ENCODE measurements at regions not wholly inside any gene's neighbourhood (a gene's known extent, or its start where the extent isn't known, plus 50 kb on each side); places are given as distances from the start of the nearest gene placed in this dataset.

DNA sequence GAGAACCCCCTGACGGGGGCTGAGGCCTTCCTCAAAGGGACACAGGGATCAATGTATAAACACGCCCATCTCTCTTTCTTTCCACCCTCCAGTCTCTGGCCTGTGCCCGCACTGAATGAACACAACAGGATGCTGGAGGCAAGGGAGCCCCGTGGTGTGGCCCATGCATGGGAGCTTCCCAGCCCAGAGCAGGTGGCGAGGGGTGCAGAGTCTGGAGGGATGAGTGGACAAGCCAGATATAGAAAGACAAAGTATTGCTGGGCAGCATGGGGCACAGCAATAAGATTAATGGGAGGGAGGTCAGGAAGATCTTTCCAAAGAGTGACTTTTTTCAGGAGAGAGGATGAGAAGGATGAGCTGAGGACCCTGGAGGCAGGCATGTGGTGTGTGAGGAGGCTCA is 103.7 kb downstream of the C5orf15 start:
- Histone ChIP-seq H3K9ac (ENCODE audit: control insufficient read depth, extremely low read depth, insufficient read depth, low read length) (no peak overlapping the region), H3K4me3 (ENCODE audit: control insufficient read depth in 2 of 3, extremely low read depth in 1 of 3, insufficient read depth in 2 of 3, low read depth in 1 of 3, low read length in 3 of 3) (no peak overlapping the region), H3K4me2 (ENCODE audit: control insufficient read depth, extremely low read depth, insufficient read depth, low read depth, low read length) (no peak overlapping the region), H3K79me2 (ENCODE audit: control insufficient read depth, insufficient read depth, low read length) (no peaks in the 10 kb centered on the region), H2AFZ (ENCODE audit: control insufficient read depth, low read length) (no peak overlapping the region), H3K9me1 (ENCODE audit: control insufficient read depth, extremely low read depth, insufficient read depth, low read length) (no peaks in the 10 kb centered on the region), H3K27me3 (ENCODE audit: control insufficient read depth, extremely low read depth, insufficient read depth, low read length) (peaks cover 40% of the 10 kb centered on the region), H3K9me3 (ENCODE audit: control insufficient read depth, low read depth, low read length) (no peaks in the 10 kb centered on the region), H3K4me1 (ENCODE audit: control insufficient read depth, extremely low read depth, insufficient read depth, low read length) (peaks cover 8% of the 10 kb centered on the region), H4K20me1 (ENCODE audit: control insufficient read depth, extremely low read depth, insufficient read depth, low read length) (no peaks in the 10 kb centered on the region), H3K27ac (ENCODE audit: control insufficient read depth, insufficient read depth, low read length) (no peak overlapping the region), H3K36me3 (ENCODE audit: control insufficient read depth in 2 of 2, extremely low read depth in 1 of 2, insufficient read depth in 2 of 2, low read length in 2 of 2) (no peaks in the 10 kb centered on the region)
- FAIRE-seq, result no peak
- TF ChIP-seq EZH2 (IDR thresholded peaks at IDR 0.05; ENCODE audit: low read length) (no peak), CTCF (optimal IDR thresholded peaks at IDR 0.05 in 1 of 3, IDR thresholded peaks at IDR 0.05 in 1 of 3, conservative IDR thresholded peaks at IDR 0.05 in 1 of 3; ENCODE audit: extremely low read depth in 1 of 3, insufficient read depth in 2 of 3, low read length in 3 of 3) (no peak)
- no peak for DNase-seq (ENCODE audit: low read depth, low spot score)
- dilution Hi-C loops (cut with MboI; ENCODE audit: extremely low pct_ligation_motif_present, low sequenced_read_pairs), result loop anchor here (5.0 kb wide), 1 partner anchor 62 kb away; no protein-coding TSS in a partner anchor

GRCh38 chr5:133863857-133864585 is 104.4 kb downstream of the C5orf15 start:
- Histone ChIP-seq H3K79me2 (ENCODE audit: control insufficient read depth, insufficient read depth, low read length) (no peaks in the 10 kb centered on the region), H3K4me3 (ENCODE audit: control insufficient read depth in 2 of 3, extremely low read depth in 1 of 3, insufficient read depth in 2 of 3, low read depth in 1 of 3, low read length in 3 of 3) (no peak overlapping the region), H3K9me3 (ENCODE audit: control insufficient read depth, low read depth, low read length) (no peaks in the 10 kb centered on the region), H3K27ac (ENCODE audit: control insufficient read depth, insufficient read depth, low read length) (no peak overlapping the region), H3K36me3 (ENCODE audit: control insufficient read depth in 2 of 2, extremely low read depth in 1 of 2, insufficient read depth in 2 of 2, low read length in 2 of 2) (no peaks in the 10 kb centered on the region), H2AFZ (ENCODE audit: control insufficient read depth, low read length) (no peak overlapping the region), H3K4me2 (ENCODE audit: control insufficient read depth, extremely low read depth, insufficient read depth, low read depth, low read length) (no peak overlapping the region), H3K9me1 (ENCODE audit: control insufficient read depth, extremely low read depth, insufficient read depth, low read length) (no peaks in the 10 kb centered on the region), H3K4me1 (ENCODE audit: control insufficient read depth, extremely low read depth, insufficient read depth, low read length) (peaks cover 8% of the 10 kb centered on the region), H4K20me1 (ENCODE audit: control insufficient read depth, extremely low read depth, insufficient read depth, low read length) (no peaks in the 10 kb centered on the region), H3K27me3 (ENCODE audit: control insufficient read depth, extremely low read depth, insufficient read depth, low read length) (peaks cover 40% of the 10 kb centered on the region), H3K9ac (ENCODE audit: control insufficient read depth, extremely low read depth, insufficient read depth, low read length) (no peak overlapping the region)
- TF ChIP-seq EZH2 (IDR thresholded peaks at IDR 0.05; ENCODE audit: low read length), result no peak
- TF ChIP-seq CTCF (optimal IDR thresholded peaks at IDR 0.05 in 1 of 3, IDR thresholded peaks at IDR 0.05 in 1 of 3, conservative IDR thresholded peaks at IDR 0.05 in 1 of 3; ENCODE audit: extremely low read depth in 1 of 3, insufficient read depth in 2 of 3, low read length in 3 of 3), result no peak
- dilution Hi-C loops (cut with MboI; ENCODE audit: extremely low pct_ligation_motif_present, low sequenced_read_pairs), result no loop called here
- no peak for DNase-seq (ENCODE audit: low read depth, low spot score)
- no peak for FAIRE-seq
